Liver (tissue), 7 donors: ENCODE measurements at regions not wholly inside any gene's neighbourhood (a gene's known extent, or its start where the extent isn't known, plus 50 kb on each side); places are given as distances from the start of the nearest gene placed in this dataset.
"Not testable (repeated sequence)": the region's sequence is repeated elsewhere in the genome, so short reads cannot be mapped to it uniquely, and the experiment has no call there.

Source experiments
- DNase-seq: peaks from one replicate; pipeline ENCODE4 v3.0.0-alpha.2; 2017; ENCODE audit warnings: low spot score
- H3K27ac ChIP-seq, 2 donors: one replicate each; pipeline ENCODE4 v1.7.0; 2013; ENCODE audit warnings: inconsistent platforms in 2 of 2, low read length in 2 of 2, control low read depth in 1 of 2, low read depth in 1 of 2, mild to moderate bottlenecking in 1 of 2
- H3K27me3 ChIP-seq, 4 donors: one replicate each; pipeline versions ENCODE4 v1.6.1 to v1.7.0; 2013; ENCODE audit warnings: low read length in 3 of 4, inconsistent platforms in 1 of 4, mild to moderate bottlenecking in 1 of 4, moderate library complexity in 1 of 4; ENCODE audit not compliant: control insufficient read depth in 4 of 4, insufficient read depth in 4 of 4
- H3K36me3 ChIP-seq, 4 donors: one replicate each; pipeline versions ENCODE4 v1.6.1 to v1.7.0; 2013; ENCODE audit warnings: low read length in 3 of 4, mild to moderate bottlenecking in 3 of 4, low read depth in 1 of 4, moderate library complexity in 1 of 4; ENCODE audit not compliant: control insufficient read depth in 4 of 4, insufficient read depth in 3 of 4
- H3K4me1 ChIP-seq, 4 donors: one replicate each; pipeline versions ENCODE4 v1.6.1 to v1.7.0; 2013; ENCODE audit warnings: low read length in 3 of 4, mild to moderate bottlenecking in 3 of 4, moderate library complexity in 1 of 4; ENCODE audit not compliant: control insufficient read depth in 4 of 4, insufficient read depth in 4 of 4
- H3K4me3 ChIP-seq, 3 donors: one replicate each; pipeline versions ENCODE4 v1.6.1 to v1.7.0; 2013; ENCODE audit warnings: low read length in 3 of 3, control low read depth in 1 of 3, low read depth in 1 of 3, mild to moderate bottlenecking in 1 of 3
- H3K9ac ChIP-seq, 2 donors: one replicate each; pipeline ENCODE4 v1.7.0; 2013; ENCODE audit warnings: low read length in 2 of 2, mild to moderate bottlenecking in 2 of 2, moderate library complexity in 2 of 2, control low read depth in 1 of 2, low read depth in 1 of 2
- H3K9me3 ChIP-seq, 4 donors: one replicate each; pipeline versions ENCODE4 v1.6.1 to v1.7.0; 2013; ENCODE audit warnings: low read length in 3 of 4; ENCODE audit not compliant: control insufficient read depth in 4 of 4
- ATF3 ChIP-seq: IDR thresholded peaks from 2 replicates; pipeline ENCODE4 v1.6.1; 2016; ENCODE audit warnings: antibody characterized with exemption
- EGR1 ChIP-seq, 2 donors: IDR thresholded peaks; 2 replicates each; pipeline ENCODE4 v1.6.1; 2016 to 2018; ENCODE audit warnings: antibody characterized with exemption in 2 of 2, low read depth in 2 of 2
- FOXA1 ChIP-seq: IDR thresholded peaks from 2 replicates; pipeline ENCODE4 v1.6.1; 2016; ENCODE audit warnings: antibody characterized with exemption
- FOXA2 ChIP-seq: IDR thresholded peaks from 2 replicates; pipeline ENCODE4 v1.6.1; 2016; ENCODE audit warnings: antibody characterized with exemption
- GABPA ChIP-seq, 2 donors: IDR thresholded peaks in 1 of 2; conservative IDR thresholded peaks in 1 of 2; 2 replicates each; pipeline ENCODE4 v1.6.1; 2016; ENCODE audit warnings: antibody characterized with exemption in 2 of 2, mild to moderate bottlenecking in 1 of 2, moderate library complexity in 1 of 2
- HNF4G ChIP-seq: IDR thresholded peaks from 2 replicates; pipeline ENCODE4 v1.6.1; 2016; ENCODE audit warnings: antibody characterized with exemption
- JUND ChIP-seq, 2 donors: IDR thresholded peaks; 2 replicates each; pipeline ENCODE4 v1.6.1; 2016; ENCODE audit warnings: antibody characterized with exemption in 2 of 2
- MAX ChIP-seq: IDR thresholded peaks from 2 replicates; pipeline ENCODE4 v1.6.1; 2016; ENCODE audit warnings: antibody characterized with exemption
- NR2F2 ChIP-seq: IDR thresholded peaks from 2 replicates; pipeline ENCODE4 v1.6.1; 2016; ENCODE audit warnings: antibody characterized with exemption
- RAD21 ChIP-seq, 2 donors: IDR thresholded peaks; 2 replicates each; pipeline ENCODE4 v1.6.1; 2016; ENCODE audit warnings: antibody characterized with exemption in 2 of 2, mild to moderate bottlenecking in 2 of 2
- SP1 ChIP-seq: IDR thresholded peaks from 2 replicates; pipeline ENCODE4 v1.6.1; 2018; ENCODE audit warnings: antibody characterized with exemption, mild to moderate bottlenecking
- YY1 ChIP-seq: IDR thresholded peaks from 2 replicates; pipeline ENCODE4 v1.6.1; 2016; ENCODE audit warnings: antibody characterized with exemption, mild to moderate bottlenecking
- WGBS: extraction: QIAGEN DNeasy Blood & Tissue Kit; methylation state at CpG from one replicate; pipeline ENCODE4 v1.1.7; 2013; 5-methylcytosine and 5-hydroxymethylcytosine counted together
- TF ChIP-seq, protein P1 (sequence below): IDR thresholded peaks from 2 replicates; pipeline ENCODE4 v1.6.1; 2016; ENCODE audit warnings: antibody characterized with exemption
- TF ChIP-seq, protein P2 (sequence below): IDR thresholded peaks from 2 replicates; pipeline ENCODE4 v1.6.1; 2016; ENCODE audit warnings: antibody characterized with exemption, mild to moderate bottlenecking
- donor health status: healthy.
- donor health status: healthy.
- donor health status: healthy.
- donor health status: healthy.

- not testable (repeated sequence) for H3K36me3 ChIP-seq, H3K27me3 ChIP-seq, H3K9ac ChIP-seq, H3K27ac ChIP-seq, H3K9me3 ChIP-seq, H3K4me1 ChIP-seq, DNase-seq, H3K4me3 ChIP-seq
- 79% methylated on average over 2 of the region's 3 CpGs for WGBS
Measured at GRCh38 chr2:111512378-111512777, 371.6 kb downstream of the ANAPC1 start.

DNA sequence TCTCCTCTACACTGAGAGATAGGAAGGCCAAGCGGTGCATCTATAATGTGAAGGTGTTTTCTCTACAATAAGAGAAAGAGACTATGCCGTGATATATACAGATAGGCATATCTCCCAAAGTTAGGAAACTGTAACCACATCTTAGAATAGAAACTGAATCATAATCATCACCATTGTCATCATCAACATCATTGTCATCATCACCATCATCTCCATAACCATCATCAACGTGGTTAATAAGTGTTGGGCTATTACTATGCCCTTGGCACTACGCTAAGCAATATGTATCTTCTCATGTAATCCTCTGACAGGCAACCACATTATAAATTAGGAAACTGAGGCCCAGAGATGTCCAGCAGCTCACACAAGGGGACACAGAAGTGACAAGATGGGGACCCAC is 369.9 kb downstream of the ANAPC1 start:
- DNase-seq, H3K36me3 ChIP-seq, H3K9ac ChIP-seq, H3K4me3 ChIP-seq, H3K27ac ChIP-seq, H3K27me3 ChIP-seq, H3K9me3 ChIP-seq, H3K4me1 ChIP-seq: not testable (repeated sequence)
- 94% methylated on average over 3 of the region's 4 CpGs for WGBS

DNA sequence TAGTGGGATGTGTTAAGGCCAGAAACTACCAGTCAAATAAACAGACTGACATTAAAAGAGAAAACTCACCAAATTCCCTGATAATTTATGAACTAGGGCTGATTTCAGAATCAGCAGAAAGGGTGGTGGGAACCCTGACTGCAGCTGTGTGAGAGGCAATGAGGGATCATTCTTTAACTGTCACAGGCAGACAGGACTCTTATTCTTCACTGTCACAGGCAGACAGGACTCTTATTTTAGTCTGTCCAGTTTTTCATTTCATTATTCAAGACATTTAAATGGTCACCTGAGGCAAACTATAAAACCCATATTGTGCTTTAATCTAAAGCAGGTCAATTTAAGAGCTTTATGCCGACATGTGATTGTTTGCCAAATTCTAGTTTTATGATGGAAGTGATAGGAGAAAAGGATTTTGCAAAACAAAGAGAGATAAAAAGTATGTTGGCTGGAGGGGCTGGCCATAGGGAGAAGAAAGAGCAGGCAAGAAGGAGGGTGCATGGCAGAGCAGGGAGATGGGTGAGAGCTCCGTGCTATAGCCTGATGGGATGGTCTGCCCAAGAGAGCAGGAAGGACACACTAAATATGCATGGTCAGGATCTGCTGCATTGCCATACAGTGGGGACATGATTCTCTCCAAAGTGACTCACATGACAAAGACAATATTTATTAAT is 366.8 kb downstream of the ANAPC1 start:
- 78% methylated on average over 1 of the region's 2 CpGs for WGBS
- H3K27ac ChIP-seq, H3K27me3 ChIP-seq, H3K9ac ChIP-seq, H3K36me3 ChIP-seq, H3K9me3 ChIP-seq, H3K4me3 ChIP-seq, DNase-seq: not testable (repeated sequence)
- peaks cover 4 to 12% (median 9%) of the 10 kb centered on the region in 4 donors for H3K4me1 ChIP-seq

DNA sequence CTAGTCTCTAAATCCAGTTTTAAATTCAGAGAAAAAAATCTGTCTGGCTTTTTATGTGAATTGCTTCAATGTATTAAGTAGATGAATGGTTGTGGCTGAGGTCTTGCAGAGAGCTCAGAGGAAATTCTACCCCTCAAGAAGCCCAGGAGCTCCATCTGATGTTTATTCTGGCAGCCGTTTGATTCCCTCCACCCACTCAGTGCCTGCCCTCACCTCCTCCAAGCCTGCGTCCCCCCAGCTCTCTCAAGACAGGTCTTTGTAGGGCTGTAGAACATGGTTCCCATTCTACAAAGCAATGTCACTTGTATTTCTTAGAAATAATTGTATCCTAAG is 366.3 kb downstream of the ANAPC1 start:
- 83% methylated on average over 2 of the region's 2 CpGs for WGBS
- not testable (repeated sequence) for H3K27me3 ChIP-seq, H3K9ac ChIP-seq, H3K4me3 ChIP-seq, DNase-seq, H3K9me3 ChIP-seq, H3K27ac ChIP-seq, H3K36me3 ChIP-seq
- peaks cover 4 to 16% (median 14%) of the 10 kb centered on the region in 4 donors for H3K4me1 ChIP-seq

DNA sequence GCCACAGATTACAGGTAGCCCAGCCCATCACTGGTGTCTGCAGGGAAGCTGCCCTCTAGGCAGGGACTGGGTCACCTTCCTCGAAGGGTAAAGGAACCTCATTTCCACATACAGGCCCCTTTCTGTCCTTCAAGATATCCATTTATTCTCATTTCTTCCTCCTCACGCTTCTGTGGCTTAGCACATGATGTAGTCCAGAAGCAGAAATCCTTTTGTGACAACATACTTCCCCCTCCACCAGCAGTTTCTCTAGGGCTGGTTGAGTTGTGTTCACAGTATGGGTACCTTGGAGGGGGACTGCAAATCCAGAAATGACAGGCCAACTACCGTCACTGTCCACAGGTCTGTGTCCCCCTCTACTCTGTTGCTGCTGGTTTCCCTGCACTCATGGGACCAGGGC is 364.9 kb downstream of the ANAPC1 start:
- no peak for DNase-seq
- Histone ChIP-seq H3K27me3 (no peaks in the 10 kb centered on the region), H3K9me3 (no peaks in the 10 kb centered on the region), H3K27ac (no peak overlapping the region), H3K4me3 (no peak overlapping the region), H3K36me3 (no peaks in the 10 kb centered on the region), H3K9ac (no peak overlapping the region), H3K4me1 (peaks cover 7 to 21% (median 19%) of the 10 kb centered on the region in 4 donors)
- 81% methylated on average over 3 of the region's 3 CpGs for WGBS
- TF ChIP-seq FOXA2 (no peak), GABPA (IDR thresholded peaks at IDR 0.05 in 1 of 2, conservative IDR thresholded peaks at IDR 0.05 in 1 of 2) (no peak), YY1 (no peak), EGR1 (IDR thresholded peaks at IDR 0.05; ENCODE audit: low read depth in 2 of 2) (no peak), HNF4G (no peak), MAX (no peak), JUND (IDR thresholded peaks at IDR 0.05) (no peak), FOXA1 (no peak), ATF3 (no peak), SP1 (no peak), RAD21 (IDR thresholded peaks at IDR 0.05) (no peak), NR2F2 (no peak)
- TF ChIP-seq, protein P1, sequence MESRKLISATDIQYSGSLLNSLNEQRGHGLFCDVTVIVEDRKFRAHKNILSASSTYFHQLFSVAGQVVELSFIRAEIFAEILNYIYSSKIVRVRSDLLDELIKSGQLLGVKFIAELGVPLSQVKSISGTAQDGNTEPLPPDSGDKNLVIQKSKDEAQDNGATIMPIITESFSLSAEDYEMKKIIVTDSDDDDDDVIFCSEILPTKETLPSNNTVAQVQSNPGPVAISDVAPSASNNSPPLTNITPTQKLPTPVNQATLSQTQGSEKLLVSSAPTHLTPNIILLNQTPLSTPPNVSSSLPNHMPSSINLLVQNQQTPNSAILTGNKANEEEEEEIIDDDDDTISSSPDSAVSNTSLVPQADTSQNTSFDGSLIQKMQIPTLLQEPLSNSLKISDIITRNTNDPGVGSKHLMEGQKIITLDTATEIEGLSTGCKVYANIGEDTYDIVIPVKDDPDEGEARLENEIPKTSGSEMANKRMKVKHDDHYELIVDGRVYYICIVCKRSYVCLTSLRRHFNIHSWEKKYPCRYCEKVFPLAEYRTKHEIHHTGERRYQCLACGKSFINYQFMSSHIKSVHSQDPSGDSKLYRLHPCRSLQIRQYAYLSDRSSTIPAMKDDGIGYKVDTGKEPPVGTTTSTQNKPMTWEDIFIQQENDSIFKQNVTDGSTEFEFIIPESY: no peak
- TF ChIP-seq, protein P2, sequence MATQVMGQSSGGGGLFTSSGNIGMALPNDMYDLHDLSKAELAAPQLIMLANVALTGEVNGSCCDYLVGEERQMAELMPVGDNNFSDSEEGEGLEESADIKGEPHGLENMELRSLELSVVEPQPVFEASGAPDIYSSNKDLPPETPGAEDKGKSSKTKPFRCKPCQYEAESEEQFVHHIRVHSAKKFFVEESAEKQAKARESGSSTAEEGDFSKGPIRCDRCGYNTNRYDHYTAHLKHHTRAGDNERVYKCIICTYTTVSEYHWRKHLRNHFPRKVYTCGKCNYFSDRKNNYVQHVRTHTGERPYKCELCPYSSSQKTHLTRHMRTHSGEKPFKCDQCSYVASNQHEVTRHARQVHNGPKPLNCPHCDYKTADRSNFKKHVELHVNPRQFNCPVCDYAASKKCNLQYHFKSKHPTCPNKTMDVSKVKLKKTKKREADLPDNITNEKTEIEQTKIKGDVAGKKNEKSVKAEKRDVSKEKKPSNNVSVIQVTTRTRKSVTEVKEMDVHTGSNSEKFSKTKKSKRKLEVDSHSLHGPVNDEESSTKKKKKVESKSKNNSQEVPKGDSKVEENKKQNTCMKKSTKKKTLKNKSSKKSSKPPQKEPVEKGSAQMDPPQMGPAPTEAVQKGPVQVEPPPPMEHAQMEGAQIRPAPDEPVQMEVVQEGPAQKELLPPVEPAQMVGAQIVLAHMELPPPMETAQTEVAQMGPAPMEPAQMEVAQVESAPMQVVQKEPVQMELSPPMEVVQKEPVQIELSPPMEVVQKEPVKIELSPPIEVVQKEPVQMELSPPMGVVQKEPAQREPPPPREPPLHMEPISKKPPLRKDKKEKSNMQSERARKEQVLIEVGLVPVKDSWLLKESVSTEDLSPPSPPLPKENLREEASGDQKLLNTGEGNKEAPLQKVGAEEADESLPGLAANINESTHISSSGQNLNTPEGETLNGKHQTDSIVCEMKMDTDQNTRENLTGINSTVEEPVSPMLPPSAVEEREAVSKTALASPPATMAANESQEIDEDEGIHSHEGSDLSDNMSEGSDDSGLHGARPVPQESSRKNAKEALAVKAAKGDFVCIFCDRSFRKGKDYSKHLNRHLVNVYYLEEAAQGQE: no peak
